ENCODE measurements at regions not wholly inside any gene's neighbourhood (a gene's known extent, or its start where the extent isn't known, plus 50 kb on each side); places are given as distances from the start of the nearest gene placed in this dataset.

DNA sequence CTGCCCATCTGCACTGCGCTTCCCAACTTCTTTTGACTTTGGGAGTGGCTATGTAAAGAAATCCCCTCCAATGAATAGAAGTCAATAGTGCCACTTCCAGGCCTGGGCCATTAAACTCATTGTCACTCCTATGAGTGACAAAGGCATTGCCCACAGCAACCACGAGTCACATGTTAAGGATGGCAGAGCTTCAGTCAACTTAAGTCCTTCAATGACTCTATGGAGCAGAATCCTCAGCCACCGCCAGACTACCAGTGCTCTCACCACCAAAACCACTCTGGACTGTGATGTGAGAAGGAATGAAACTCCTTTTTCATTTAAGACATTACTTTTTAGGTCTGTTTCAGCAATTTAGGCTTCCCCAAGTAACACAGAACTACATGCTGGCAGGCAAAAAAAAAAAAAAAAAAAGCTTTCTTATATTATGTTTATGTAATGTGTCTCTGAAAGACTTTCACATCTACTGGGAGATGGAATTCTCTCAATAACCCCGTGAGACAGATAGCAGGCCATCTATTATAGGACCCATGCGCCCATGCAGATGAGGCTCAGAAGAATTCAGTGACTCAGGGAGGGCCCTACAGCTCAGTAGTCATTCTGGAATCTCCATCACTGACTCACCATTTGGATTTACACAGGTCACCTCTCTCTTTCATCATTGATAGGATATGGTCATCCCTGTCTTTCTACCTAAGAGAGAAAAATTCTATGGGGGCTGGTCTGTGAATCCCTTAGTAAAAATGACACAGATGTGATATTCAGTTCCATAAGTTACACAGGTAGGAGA lies 180.5 kb downstream of the CEMIP2 start (continued):
- TF ChIP-seq TBP (IDR thresholded peaks at IDR 0.05; ENCODE audit: low read depth, low read length) (no peak), RBBP5 (IDR thresholded peaks at IDR 0.05; ENCODE audit: borderline replicate concordance, low read depth, low read length) (no peak), JUN (IDR thresholded peaks at IDR 0.05; ENCODE audit: low read depth, low read length) (no peak), EGR1 (IDR thresholded peaks at IDR 0.05; ENCODE audit: borderline replicate concordance, low read depth, low read length) (no peak), FOSL1 (IDR thresholded peaks at IDR 0.05; ENCODE audit: insufficient read depth, low read depth, low read length) (no peak)
